ENCODE measurements at regions not wholly inside any gene's neighbourhood (a gene's known extent, or its start where the extent isn't known, plus 50 kb on each side); places are given as distances from the start of the nearest gene placed in this dataset.

- no peak for TF ChIP-seq CTCF (IDR thresholded peaks at IDR 0.05; ENCODE audit: borderline replicate concordance, extremely low read depth, low read length, poor library complexity, severe bottlenecking)
- TF ChIP-seq EZH2 (IDR thresholded peaks at IDR 0.05; ENCODE audit: borderline replicate concordance, low read depth, low read length, severe bottlenecking), result no peak
Observed at GRCh38 chr5:135706474-135706873, 127.7 kb upstream of the CXCL14 start.

Data from DND-41 (cell line).